Activated CD4-positive, CD25-positive, alpha-beta regulatory T cell (primary cell): ENCODE measurements at regions not wholly inside any gene's neighbourhood (a gene's known extent, or its start where the extent isn't known, plus 50 kb on each side); places are given as distances from the start of the nearest gene placed in this dataset.
"Not testable (repeated sequence)": the region's sequence is repeated elsewhere in the genome, so short reads cannot be mapped to it uniquely, and the experiment has no call there.

Experiments used
- DNase-seq, 4 experiments: peaks; one replicate each; lab custom pipeline; 2025; lab: John Stamatoyannopoulos, UW

GRCh38 chr13:50156561-50157127 lies 141.4 kb downstream of the KCNRG start:
- no peak for DNase-seq

- no peak for DNase-seq
Measured at GRCh38 chr13:50158385-50159165, 143.3 kb downstream of the KCNRG start.

DNA sequence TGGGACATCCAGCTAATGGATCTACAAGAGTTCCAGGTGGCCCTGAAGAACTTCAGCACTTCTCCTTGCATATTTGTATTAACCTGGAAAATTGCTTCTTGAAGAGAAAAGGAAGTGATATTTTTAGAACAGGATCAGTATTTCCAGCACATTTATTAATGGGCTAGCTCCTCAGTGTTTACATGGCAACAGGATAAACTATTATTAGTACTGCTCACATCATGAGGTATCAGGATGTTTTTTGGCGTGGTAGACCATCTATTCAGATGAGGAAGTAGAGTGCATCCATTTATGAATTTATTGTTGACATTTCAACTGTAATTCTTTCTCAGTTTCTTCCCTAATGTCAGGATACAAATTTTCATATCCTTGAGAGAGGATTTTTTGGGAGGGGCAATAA lies 144.4 kb downstream of the KCNRG start:
- no peak for DNase-seq

- DNase-seq: no peak
Measured at GRCh38 chr13:50161052-50161451, 145.8 kb downstream of the KCNRG start.

GRCh38 chr13:50162001-50162400 lies 146.8 kb downstream of the KCNRG start:
- DNase-seq: no peak

- DNase-seq: no peak
Measured at GRCh38 chr13:50162567-50162966, 147.3 kb downstream of the KCNRG start.

- DNase-seq: no peak
Measured at GRCh38 chr13:50167224-50167947, 152.1 kb downstream of the KCNRG start.

DNA sequence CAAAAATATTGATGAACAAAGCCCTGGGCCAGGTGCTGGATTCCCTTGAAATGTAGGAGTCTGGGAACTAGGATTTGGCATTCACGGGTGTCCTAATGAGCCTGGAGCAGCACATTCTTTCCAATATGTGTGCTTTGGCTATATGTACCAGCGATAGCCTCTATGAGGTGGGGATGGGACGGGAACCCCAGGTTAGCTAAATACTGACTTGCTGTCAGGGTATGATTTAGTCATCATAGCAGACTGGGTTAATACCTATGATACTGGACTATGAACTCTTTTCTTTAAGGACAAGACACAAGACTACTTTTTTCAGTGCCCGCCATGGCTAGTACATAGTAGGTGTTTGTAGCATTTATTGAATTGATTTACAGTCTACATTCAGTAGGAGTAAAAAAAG lies 152.7 kb downstream of the KCNRG start:
- no peak for DNase-seq

DNA sequence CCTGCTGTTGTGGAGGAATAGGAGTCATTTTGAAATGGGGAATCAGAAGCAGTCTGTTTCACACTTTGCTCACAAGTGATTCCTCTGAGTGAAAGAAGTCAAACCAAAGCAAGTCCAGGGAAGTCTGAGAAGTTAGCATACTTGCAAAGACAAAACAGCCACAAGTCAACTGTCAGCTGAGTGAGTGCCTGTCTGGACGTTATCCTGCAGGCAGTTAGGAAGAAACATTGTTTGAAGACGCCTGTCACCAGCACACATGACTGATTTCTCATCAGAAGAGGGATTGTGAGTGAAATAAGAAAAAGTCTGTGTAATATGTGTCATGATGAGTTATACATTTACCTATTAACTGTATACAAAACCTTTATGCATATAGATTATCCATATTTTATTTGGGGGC lies 153.5 kb downstream of the KCNRG start:
- no peak for DNase-seq

DNA sequence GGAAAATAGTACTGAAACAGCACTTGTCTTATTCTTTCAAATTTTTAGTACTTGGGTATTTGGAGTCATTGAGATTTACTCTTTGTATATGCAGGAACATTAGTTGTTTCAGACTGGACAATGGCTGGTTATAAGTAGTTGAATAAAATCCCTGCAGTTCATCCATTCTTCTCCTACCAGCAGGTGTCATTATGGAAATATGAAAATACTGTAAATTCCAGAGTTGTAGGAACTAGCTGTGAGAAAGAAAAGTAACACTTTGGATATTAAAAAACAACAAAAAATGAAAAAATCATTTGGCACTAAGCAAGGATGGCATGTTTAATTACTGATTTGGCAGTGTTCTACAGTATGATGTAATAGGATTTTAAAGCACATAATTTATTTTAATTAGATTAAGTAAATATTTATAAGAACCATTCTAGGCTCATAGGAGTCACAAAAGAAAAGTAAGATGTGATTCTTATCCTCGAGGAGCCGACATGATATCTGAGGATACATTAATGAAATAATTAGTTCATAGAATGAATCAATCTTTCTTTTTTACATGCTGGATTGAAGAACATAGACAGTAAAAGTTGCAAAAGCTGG lies 155.3 kb downstream of the KCNRG start:
- no peak for DNase-seq

GRCh38 chr13:50171590-50172282 lies 156.5 kb downstream of the KCNRG start:
- DNase-seq: no peak

DNA sequence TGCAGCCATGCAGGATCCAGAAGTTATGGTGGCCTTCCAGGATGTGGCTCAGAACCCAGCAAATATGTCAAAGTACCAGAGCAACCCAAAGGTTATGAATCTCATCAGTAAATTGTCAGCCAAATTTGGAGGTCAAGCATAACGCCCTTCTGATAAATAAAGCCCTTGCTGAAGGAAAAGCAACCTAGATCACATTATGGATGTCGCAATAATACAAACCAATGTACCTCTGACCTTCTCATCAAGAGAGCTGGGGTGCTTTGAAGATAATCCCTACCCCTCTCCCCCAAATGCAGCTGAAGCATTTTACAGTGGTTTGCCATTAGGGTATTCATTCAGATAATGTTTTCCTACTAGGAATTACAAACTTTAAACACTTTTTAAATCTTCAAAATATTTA lies 157.8 kb downstream of the KCNRG start:
- DNase-seq: not testable (repeated sequence)

- no peak for DNase-seq
Measured at GRCh38 chr13:50174630-50175029, 159.4 kb downstream of the KCNRG start.

- DNase-seq: no peak
Measured at GRCh38 chr13:50179977-50180376, 164.7 kb downstream of the KCNRG start.

- not testable (repeated sequence) for DNase-seq
Measured at GRCh38 chr13:50185769-50186763, 170.8 kb downstream of the KCNRG start.

DNA sequence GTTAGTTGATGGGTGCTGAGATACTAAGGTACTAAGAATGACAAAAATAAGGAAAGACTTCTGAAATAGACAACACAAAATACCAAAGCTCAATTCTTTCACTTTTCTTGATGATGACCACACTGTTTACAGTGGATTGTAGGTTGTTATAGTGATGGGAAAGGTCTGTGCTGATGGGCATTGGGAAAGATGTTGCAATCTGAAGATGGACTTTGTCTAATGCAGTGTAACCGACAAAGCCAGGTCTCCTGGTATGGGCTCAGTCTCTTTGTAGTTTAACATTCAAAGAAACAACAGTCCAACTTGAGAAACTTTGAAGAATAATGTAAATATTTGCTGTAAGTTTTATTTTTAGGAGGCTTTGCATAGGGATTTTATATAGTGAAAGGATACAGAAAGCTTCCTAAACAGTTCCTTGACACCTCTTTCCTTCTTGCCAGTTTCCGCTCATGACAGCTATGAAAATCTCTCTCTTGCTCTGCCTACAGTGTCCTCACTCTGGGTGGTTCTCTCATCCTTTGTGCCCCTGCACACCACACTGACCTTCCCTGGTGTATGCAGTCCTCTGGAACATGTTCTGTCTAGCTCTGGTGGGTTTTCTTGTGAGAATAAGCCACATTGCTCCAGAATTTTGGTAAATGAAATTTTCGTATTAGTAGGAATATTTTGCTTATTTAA lies 172.2 kb downstream of the KCNRG start:
- no peak for DNase-seq

DNA sequence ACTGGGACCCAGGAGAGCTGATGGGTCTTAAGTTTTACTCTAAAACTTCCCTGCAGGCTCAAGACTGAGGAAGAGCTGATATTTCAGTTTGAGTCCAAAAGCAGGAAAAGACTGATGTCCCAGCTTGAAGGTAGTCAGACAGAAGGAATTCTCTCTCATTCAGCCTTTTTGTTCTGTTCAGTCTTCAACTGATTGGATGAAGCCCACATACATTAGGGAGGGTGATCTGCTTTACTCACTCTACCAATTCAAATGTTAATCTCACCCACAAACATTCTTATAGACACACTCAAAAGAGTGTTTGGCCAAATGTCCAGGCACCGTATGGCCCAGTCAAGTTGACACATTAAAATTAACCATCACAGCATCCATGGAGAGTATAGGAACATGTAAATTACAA lies 173.5 kb downstream of the KCNRG start:
- DNase-seq: no peak

- no peak for DNase-seq
Measured at GRCh38 chr13:50189450-50189849, 174.2 kb downstream of the KCNRG start.

GRCh38 chr13:50191004-50191403 lies 175.8 kb downstream of the KCNRG start:
- DNase-seq: no peak

GRCh38 chr13:50192272-50192813 lies 177.1 kb downstream of the KCNRG start:
- DNase-seq: no peak
